ENCODE measurements at regions not wholly inside any gene's neighbourhood (a gene's known extent, or its start where the extent isn't known, plus 50 kb on each side); places are given as distances from the start of the nearest gene placed in this dataset.
"Not testable (repeated sequence)": the region's sequence is repeated elsewhere in the genome, so short reads cannot be mapped to it uniquely, and the experiment has no call there.

DNA sequence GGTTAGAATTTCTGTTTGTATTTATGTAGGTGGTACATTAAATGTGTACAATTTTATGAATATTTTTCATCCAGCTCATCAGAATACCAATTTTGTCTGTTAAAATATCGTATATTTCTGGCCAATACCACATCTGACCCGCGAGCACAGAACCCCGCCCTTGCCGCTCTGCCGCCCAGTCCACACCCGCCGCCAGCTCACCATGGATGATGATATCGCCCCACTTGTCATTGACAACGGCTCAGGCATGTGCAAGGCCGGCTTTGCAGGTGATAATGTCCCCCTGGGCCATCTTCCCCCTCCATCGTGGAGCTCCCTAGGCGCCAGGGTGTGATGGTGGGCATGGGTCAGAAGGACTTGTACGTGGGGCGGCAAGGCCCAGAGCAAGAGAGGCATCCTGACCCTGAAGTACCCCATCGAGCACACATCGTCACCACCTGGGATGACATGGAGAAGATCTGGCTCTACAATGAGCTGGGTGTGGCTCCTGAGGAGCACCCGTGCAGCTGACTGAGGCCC is 153.2 kb downstream of the CAVIN4 start:
- TF ChIP-seq FOXA1 (IDR thresholded peaks at IDR 0.05) (no peak), LEF1 (IDR thresholded peaks at IDR 0.05; ENCODE audit: borderline replicate concordance) (no peak), BHLHE40 (IDR thresholded peaks at IDR 0.05; ENCODE audit: borderline replicate concordance) (no peak), ARNT (IDR thresholded peaks at IDR 0.05) (no peak), L3MBTL2 (conservative IDR thresholded peaks at IDR 0.05) (no peak), FOXM1 (IDR thresholded peaks at IDR 0.05; ENCODE audit: borderline replicate concordance) (no peak)
- no peak for DNase-seq (ENCODE audit: extremely low spot score)
- ChIA-PET POLR2A (no interaction called here), CTCF (no interaction called here)

DNA sequence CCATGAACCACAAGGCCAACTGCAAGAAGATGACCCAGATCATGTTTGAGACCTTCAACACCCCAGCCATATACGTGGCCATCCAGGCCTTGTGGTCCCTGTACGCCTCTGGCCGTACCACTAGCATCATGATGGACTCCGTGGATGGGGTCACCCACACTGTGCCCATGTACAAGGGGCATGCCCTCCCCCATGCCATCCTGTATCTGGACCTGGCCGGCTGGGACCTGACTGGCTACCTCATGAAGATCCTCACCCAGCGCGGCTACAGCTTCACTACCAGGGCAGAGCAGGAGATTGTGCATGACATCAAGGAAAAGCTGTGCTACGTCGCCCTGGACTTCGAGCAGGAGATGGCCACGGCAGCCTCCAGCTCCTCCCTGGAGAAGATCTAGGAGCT is 153.7 kb downstream of the CAVIN4 start:
- DNase-seq (ENCODE audit: extremely low spot score) = no peak
- CTCF ChIA-PET = no interaction called here
- TF ChIP-seq, protein P1, sequence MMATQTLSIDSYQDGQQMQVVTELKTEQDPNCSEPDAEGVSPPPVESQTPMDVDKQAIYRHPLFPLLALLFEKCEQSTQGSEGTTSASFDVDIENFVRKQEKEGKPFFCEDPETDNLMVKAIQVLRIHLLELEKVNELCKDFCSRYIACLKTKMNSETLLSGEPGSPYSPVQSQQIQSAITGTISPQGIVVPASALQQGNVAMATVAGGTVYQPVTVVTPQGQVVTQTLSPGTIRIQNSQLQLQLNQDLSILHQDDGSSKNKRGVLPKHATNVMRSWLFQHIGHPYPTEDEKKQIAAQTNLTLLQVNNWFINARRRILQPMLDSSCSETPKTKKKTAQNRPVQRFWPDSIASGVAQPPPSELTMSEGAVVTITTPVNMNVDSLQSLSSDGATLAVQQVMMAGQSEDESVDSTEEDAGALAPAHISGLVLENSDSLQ (IDR thresholded peaks at IDR 0.05) = no peak
- TF ChIP-seq ELF4 (IDR thresholded peaks at IDR 0.05) = no peak
- no peak for TF ChIP-seq NFRKB (IDR thresholded peaks at IDR 0.05)
- TF ChIP-seq ZNF384 (IDR thresholded peaks at IDR 0.05) = no peak
- TF ChIP-seq FOXA1 (IDR thresholded peaks at IDR 0.05) = no peak
- TF ChIP-seq FOXK2 (IDR thresholded peaks at IDR 0.05) = no peak
- no peak for TF ChIP-seq TARDBP (IDR thresholded peaks at IDR 0.05)
- no peak for TF ChIP-seq LEF1 (IDR thresholded peaks at IDR 0.05; ENCODE audit: borderline replicate concordance)
- TF ChIP-seq CTBP1 (IDR thresholded peaks at IDR 0.05; ENCODE audit: borderline replicate concordance) = no peak
- TF ChIP-seq SP1 (IDR thresholded peaks at IDR 0.05) = no peak
- TF ChIP-seq L3MBTL2 (conservative IDR thresholded peaks at IDR 0.05) = no peak
- TF ChIP-seq HDGF (IDR thresholded peaks at IDR 0.05; ENCODE audit: borderline replicate concordance) = no peak
- no peak for TF ChIP-seq ARNT (IDR thresholded peaks at IDR 0.05)
- POLR2A ChIA-PET = no interaction called here

DNA sequence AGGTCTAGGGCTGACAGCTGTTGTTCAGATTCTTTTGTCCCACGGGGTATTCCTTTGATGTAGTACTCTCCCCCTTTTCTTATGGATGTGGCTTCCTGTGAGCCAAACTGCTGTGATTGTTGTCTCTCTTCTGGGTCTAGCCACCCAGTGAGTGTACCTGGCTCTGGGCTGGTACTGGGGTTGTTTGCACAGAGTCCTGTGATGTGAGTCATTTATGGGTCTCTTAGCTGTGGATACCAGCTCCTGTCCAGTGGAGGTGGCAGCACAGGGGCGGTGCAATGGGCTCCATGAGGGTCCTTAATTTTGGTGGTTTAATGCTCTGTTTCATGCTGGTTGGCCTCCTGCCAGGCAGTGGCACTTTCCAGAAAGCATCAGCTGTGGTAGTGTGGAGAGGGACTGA is 161.3 kb downstream of the CAVIN4 start:
- TF ChIP-seq BHLHE40 (IDR thresholded peaks at IDR 0.05; ENCODE audit: borderline replicate concordance) = no peak
- TF ChIP-seq SUZ12 (IDR thresholded peaks at IDR 0.05) = no peak
- no peak for TF ChIP-seq L3MBTL2 (conservative IDR thresholded peaks at IDR 0.05)
- no peak for TF ChIP-seq FOXK2 (IDR thresholded peaks at IDR 0.05)
- no peak for TF ChIP-seq ZNF384 (IDR thresholded peaks at IDR 0.05)
- TF ChIP-seq ELF4 (IDR thresholded peaks at IDR 0.05) = no peak
- no peak for TF ChIP-seq TARDBP (IDR thresholded peaks at IDR 0.05)
- TF ChIP-seq FOXA1 (IDR thresholded peaks at IDR 0.05) = no peak
- TF ChIP-seq, protein P1 (IDR thresholded peaks at IDR 0.05) = no peak
- no peak for TF ChIP-seq HDGF (IDR thresholded peaks at IDR 0.05; ENCODE audit: borderline replicate concordance)
- no peak for TF ChIP-seq FOXM1 (IDR thresholded peaks at IDR 0.05; ENCODE audit: borderline replicate concordance)
- no peak for TF ChIP-seq SP1 (IDR thresholded peaks at IDR 0.05)
- no peak for TF ChIP-seq CTBP1 (IDR thresholded peaks at IDR 0.05; ENCODE audit: borderline replicate concordance)
- no peak for TF ChIP-seq LEF1 (IDR thresholded peaks at IDR 0.05; ENCODE audit: borderline replicate concordance)
- ChIA-PET POLR2A (no interaction called here), CTCF (no interaction called here)
- no peak for DNase-seq (ENCODE audit: extremely low spot score)

DNA sequence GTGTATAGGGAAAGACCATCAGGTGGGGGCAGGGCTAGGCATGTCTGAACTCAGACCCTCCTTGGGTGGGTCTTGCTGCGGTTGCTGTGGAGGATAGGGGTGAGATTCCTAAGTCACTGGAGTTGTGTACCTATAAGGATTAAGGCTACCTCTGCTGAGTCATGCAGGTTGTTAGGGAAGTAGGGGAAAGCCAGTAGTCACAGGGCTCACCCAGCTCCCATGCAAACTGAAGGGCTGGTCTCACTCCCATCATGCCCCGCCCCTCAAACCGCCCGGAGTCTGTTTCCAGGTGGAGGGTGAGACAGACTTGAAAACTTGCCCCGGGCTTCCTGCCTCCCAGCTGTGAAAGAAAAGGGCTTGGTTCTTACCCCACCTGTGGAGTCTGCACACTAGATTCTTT is 161.8 kb downstream of the CAVIN4 start:
- DNase-seq (ENCODE audit: extremely low spot score) = no peak
- TF ChIP-seq HDGF (IDR thresholded peaks at IDR 0.05; ENCODE audit: borderline replicate concordance) = no peak
- TF ChIP-seq FOXM1 (IDR thresholded peaks at IDR 0.05; ENCODE audit: borderline replicate concordance) = no peak
- TF ChIP-seq BHLHE40 (IDR thresholded peaks at IDR 0.05; ENCODE audit: borderline replicate concordance) = no peak
- no peak for TF ChIP-seq FOXK2 (IDR thresholded peaks at IDR 0.05)
- no peak for TF ChIP-seq TARDBP (IDR thresholded peaks at IDR 0.05)
- TF ChIP-seq, protein P1 (IDR thresholded peaks at IDR 0.05) = no peak
- TF ChIP-seq SUZ12 (IDR thresholded peaks at IDR 0.05) = no peak
- no peak for TF ChIP-seq ZNF384 (IDR thresholded peaks at IDR 0.05)
- no peak for TF ChIP-seq L3MBTL2 (conservative IDR thresholded peaks at IDR 0.05)
- TF ChIP-seq FOXA1 (IDR thresholded peaks at IDR 0.05) = no peak
- TF ChIP-seq ARNT (IDR thresholded peaks at IDR 0.05) = no peak
- TF ChIP-seq SP1 (IDR thresholded peaks at IDR 0.05) = no peak
- TF ChIP-seq CTBP1 (IDR thresholded peaks at IDR 0.05; ENCODE audit: borderline replicate concordance) = no peak
- TF ChIP-seq NFRKB (IDR thresholded peaks at IDR 0.05) = no peak
- no peak for TF ChIP-seq LEF1 (IDR thresholded peaks at IDR 0.05; ENCODE audit: borderline replicate concordance)
- POLR2A ChIA-PET = no interaction called here
- CTCF ChIA-PET = no interaction called here

DNA sequence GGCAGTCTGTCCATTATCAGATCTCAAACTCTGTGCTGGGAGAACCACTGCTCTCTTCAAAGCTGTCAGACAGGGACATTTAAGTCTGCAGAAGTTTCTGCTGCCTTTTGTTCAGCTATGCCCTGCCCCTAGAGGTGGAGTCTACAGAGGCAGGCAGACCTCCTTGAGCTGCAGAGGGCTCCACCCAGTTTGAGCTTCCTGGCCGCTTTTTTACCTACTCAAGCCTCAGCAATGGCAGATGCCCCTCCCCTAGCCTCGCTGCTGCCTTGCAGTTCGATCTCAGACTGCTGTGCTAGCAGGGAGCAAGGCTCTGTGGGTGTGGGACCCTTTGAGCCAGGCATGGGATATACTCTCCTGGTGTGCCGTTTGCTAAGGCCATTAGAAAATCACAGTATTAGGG is 171.1 kb downstream of the CAVIN4 start:
- DNase-seq (ENCODE audit: extremely low spot score); POLR2A ChIA-PET; CTCF ChIA-PET: not testable (repeated sequence)

DNA sequence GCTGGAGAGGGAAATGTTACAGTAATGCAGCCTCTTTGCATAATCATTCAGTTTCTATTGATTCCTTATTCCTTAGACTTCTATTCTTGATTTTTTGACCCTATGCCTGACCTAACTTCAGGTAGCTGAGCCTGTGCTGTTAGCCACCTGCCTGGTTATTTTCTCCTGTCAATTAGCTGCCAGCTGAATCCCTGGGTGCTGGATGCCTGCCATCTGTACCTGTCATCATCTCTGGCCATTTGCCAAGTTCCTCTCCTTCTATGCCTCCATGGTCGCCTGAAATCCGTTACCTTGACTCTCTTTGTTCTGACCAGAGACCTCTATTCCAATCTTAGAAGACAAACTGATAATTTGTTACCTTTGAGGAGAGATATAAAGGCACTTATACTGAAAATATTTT is 178.3 kb downstream of the CAVIN4 start:
- no peak for DNase-seq (ENCODE audit: extremely low spot score)
- ChIA-PET POLR2A (no interaction called here), CTCF (no interaction called here)
- no peak for TF ChIP-seq SUZ12 (IDR thresholded peaks at IDR 0.05)
- TF ChIP-seq FOXK2 (IDR thresholded peaks at IDR 0.05) = no peak
- no peak for TF ChIP-seq FOXM1 (IDR thresholded peaks at IDR 0.05; ENCODE audit: borderline replicate concordance)
- no peak for TF ChIP-seq NFRKB (IDR thresholded peaks at IDR 0.05)
- TF ChIP-seq HDGF (IDR thresholded peaks at IDR 0.05; ENCODE audit: borderline replicate concordance) = no peak
- TF ChIP-seq L3MBTL2 (conservative IDR thresholded peaks at IDR 0.05) = no peak
- TF ChIP-seq CTBP1 (IDR thresholded peaks at IDR 0.05; ENCODE audit: borderline replicate concordance) = no peak
- TF ChIP-seq ARNT (IDR thresholded peaks at IDR 0.05) = no peak
- TF ChIP-seq SP1 (IDR thresholded peaks at IDR 0.05) = no peak
- TF ChIP-seq ZNF384 (IDR thresholded peaks at IDR 0.05) = no peak
- TF ChIP-seq FOXA1 (IDR thresholded peaks at IDR 0.05) = no peak
- no peak for TF ChIP-seq ELF4 (IDR thresholded peaks at IDR 0.05)
- no peak for TF ChIP-seq TARDBP (IDR thresholded peaks at IDR 0.05)
- TF ChIP-seq, protein P1 (IDR thresholded peaks at IDR 0.05) = no peak
- TF ChIP-seq BHLHE40 (IDR thresholded peaks at IDR 0.05; ENCODE audit: borderline replicate concordance) = no peak
- no peak for TF ChIP-seq LEF1 (IDR thresholded peaks at IDR 0.05; ENCODE audit: borderline replicate concordance)
